Islet of Langerhans (tissue), 1 donor: ENCODE measurements at regions not wholly inside any gene's neighbourhood (a gene's known extent, or its start where the extent isn't known, plus 50 kb on each side); places are given as distances from the start of the nearest gene placed in this dataset.
"Not testable (repeated sequence)": the region's sequence is repeated elsewhere in the genome, so short reads cannot be mapped to it uniquely, and the experiment has no call there.

Source experiments
- FAIRE-seq: peaks from one replicate; lab custom pipeline; 2011; peaks lifted over from hg19 to GRCh38; lab: Jason Lieb, UNC

DNA sequence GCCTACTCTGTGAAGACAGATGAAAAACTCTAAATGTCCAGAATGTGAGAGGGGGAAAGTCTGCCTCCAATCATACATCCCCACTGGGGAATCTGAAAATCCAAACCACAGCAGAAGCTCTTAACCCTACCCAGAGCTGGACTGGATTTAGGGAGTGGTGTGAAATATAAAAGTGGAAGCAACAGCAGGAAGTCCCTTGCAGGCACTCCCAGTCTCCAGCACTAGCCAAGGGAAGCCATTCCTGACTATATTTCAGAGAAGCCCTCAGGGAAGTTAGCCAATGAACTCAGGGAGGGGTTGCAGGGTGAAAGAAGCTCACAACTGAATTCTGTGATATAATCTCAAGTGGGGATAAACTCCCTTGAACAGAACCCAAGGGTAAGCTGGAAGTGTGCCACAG lies 51.5 kb downstream of the CRPPA start:
- FAIRE-seq: no peak

DNA sequence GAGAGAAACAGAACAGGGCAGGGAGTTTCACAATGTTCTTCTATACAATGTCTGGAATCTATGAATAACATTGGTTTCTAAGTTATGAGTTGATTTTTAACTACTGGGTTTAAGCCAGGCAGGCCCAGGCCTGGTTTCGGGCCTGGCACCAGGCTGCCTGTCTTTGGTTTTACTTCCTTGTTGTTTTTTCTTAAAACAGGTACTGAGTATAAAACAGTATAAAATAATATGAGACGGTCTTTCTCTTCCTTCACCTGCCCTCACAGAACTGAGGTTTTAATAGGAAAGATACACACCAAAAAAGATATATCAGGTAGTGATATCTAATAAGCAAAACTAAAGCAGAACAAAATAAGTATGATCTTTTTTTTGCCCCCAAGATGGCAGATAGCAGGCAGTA lies 52.0 kb downstream of the CRPPA start:
- FAIRE-seq: not testable (repeated sequence)

DNA sequence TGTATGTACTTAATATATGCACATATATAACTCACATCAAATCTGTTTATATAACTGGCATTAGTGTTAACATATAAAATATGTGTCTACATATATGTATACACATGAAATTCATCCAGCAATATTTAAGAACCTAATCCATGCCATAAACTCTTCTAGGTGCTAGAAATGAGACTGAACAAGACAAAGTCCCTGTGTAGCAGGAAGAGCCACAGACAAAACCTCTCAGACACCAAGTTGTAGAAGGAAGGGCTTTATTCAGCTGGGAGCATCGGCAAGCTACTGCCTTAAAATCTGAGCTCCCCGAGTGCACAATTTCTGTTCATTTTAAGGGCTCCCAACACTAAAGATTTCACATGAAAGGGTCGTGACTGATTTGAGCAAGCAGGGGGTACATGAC lies 52.5 kb downstream of the CRPPA start:
- no peak for FAIRE-seq

DNA sequence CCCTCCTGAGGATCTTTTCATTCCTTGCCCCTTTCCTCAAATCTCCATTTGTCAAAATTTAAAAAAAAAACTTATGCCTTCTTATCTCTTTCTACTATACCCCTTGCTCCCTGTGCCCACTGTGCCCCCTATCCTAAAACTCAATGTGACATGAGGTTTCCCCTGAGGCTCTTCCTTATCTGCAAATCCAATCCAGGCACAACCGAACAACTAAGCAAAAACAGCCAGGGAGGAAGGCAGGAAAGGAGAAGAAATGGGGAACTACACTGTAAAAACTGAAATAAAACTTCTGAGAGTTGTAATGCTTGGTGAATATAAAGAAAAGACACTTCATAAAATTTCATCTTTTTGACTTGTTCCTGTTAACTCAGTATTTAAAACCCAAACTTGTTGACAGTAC lies 54.2 kb downstream of the CRPPA start:
- no peak for FAIRE-seq

DNA sequence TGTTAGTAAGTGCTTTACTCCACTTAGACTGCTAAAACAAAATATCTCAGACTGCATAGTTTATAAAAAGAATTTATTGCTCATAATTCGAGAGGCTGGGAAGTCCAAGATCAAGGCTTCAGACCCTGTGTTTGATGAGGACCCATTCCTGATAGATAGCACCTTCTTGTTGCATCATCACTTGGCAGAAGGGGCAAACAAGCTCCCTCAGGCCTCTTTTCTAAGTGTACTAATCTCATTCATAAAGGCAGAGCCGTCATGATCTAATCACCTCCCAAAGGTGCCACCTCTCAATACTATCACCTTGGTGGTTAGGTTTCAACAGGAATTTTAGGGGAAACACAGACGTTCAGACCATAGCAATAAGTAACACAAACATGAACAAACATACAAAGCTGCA lies 55.4 kb downstream of the CRPPA start:
- FAIRE-seq: no peak

DNA sequence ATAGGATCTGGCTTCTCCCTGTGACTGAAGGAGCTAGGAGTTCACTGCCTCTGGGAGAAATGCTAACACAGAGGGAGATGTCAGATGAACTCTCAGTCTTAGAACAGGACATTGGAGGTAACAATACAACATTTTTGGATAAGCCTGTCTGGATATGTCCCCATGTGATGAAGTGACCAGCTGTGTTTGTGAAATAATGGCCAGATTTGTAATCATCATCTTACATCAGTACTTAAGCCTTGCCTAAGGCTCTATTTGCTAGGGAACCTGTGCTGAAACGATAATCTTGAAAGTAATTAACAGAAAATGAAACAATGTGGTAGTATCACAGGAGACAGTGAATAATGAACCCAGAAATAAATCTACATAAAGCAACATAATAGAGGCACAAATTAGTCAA lies 56.2 kb downstream of the CRPPA start:
- no peak for FAIRE-seq

DNA sequence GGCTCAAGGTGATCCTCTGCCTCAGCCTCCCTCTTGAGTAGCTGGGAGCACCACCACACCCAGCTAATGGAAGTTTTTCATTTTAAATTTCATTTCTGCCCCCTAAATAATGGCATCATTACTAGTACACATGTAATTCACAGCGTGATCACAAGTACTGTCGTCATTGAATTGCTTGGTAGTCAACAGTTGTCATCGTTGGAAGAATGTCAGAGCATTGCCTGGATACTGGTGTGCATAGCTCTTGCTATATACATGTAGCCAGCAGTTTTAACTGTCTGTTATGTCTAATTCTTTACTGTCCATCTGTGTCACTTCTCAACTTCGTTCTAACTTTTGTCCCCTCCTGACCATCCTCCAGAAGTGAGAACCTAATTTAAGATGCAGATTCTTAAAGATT lies 62.1 kb downstream of the CRPPA start:
- no peak for FAIRE-seq

DNA sequence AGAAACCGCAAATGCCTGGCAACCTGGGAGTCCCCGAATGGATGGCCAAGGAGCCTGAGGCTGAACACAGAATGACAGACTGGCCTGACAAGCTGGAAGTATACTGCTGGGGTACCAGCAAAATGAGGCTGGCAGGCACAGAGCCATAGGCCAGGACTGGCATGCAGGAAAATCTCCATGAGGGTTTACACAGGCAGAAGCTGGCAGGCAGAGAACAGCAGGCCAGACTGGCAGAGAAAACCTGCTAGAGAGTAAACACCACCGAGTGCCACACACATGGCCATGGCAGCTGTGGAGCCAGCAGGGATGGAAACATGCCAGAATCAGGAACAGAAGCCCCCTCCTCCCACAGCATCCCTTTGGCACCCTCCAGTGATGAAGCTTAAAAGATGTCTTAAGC lies 63.4 kb downstream of the CRPPA start:
- no peak for FAIRE-seq

DNA sequence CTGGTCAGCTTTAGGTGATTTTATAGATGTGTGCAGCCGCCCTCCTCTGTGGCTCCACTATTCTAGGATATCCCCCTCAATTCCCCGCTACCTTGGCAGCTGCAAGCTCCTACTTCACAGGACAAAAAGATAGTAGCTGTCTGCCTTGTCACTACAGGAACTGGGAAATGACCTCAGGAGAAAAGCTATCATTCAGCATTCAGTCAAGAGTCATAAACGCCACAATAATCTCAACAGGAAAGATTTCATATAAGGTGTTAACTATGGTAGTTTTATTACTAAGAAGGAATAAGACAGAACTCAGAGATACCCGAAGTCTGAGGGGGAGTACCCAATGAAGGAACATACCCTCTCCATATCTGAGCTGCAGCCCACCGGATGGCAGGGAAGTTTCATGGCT lies 63.9 kb downstream of the CRPPA start:
- FAIRE-seq: no peak

DNA sequence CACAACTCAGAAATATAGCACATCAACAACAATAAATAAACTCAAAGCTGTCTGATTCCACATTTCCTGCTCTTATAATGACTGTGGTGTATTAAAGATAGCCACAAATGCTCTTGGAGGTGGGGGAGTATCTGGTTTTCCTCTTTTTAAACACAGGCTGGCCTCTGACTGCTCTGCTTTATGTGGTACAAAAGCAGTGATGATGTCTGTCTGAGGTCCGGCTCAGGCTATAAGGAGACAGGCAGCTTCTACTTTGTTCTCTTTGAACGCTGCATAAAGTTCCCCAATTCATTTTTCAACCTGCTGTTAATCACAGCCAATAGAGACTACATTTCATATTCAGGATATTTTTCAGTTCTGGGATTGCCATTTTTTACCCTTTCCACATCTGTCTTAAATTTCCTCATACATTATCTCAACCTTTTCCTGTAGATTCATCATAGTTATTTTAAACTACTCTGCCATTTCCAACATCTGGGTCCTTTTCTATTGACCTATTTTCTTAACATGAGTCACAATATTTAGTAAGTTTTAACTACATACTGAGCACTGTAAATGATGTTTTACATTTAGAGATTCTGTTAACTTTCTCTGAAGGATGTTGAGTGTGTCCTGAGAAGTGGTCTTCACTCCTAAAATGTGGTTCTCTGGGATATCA lies 64.9 kb downstream of the CRPPA start:
- no peak for FAIRE-seq

DNA sequence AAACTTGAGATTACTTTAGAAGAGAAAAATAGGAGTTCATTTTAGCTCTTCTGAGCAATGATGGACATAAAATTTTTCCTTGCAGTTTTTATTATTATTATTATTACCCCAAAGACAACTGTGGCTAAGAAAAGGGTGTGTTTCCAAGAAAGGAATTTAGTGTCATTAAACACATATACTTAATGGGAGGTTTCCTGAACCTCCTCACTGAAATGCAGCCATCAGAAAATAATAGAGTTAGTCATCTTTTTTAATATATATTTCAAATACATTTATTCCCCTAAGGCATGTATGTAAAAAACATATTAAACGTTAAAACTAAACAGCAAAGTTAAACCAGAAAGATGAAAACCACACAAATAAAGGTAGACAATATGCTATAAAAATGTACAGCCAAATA lies 66.8 kb downstream of the CRPPA start:
- no peak for FAIRE-seq

DNA sequence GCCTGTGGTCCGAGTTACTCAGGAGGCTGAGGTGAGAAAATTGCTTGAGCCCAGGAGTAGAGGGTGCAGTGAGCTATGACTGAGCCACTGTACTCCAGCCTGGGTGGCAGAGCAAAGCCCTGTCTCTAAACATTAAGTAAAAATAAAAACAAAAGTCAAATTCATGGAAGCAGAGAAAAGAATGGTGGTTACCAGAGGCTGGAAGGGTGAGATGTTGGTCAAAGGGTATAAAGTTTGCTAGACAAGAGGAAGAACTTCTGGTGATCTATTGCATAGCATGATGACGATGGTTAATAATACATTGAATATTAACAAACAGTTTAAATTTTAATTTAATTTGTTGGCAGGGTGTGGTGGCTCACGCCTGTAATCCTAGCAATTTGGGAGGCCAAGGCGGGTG lies 68.1 kb downstream of the CRPPA start:
- no peak for FAIRE-seq

DNA sequence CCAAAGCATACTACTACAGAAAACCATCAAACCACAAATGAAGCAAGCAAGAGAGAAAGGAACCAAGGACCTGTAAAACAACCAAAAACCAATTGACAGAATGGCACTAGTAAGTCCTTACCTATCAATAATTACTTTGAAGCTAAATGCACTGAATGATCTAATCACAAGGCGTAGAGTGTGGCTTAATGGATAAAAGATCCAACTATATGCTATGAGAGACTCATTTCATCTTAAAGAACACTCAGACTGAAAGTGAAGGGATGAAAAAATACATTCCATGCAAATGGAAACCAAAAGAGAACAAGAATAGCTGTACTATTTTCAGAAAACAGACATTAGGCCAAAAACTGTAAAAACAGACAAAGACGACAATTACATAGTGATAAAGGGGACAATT lies 70.7 kb downstream of the CRPPA start:
- FAIRE-seq: no peak

DNA sequence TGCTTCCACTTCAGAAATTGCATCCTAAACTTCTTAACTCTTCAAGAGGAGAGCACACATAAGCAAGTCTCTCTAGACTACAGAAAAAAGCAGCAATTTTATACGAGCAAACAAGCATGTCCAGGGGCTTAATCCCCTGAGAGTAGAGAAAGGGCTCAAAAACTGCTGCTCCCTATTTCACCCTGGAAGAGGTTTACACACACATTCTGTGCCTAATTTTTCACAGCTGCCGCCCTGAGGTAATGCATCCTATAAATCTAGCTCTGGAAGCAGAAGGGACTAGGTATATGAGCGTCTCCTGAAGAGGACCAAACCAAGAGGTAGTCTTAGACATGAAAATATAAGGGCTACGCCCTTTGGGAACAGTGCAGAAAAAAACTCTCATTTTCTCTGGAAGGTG lies 73.1 kb downstream of the CRPPA start:
- FAIRE-seq: no peak

DNA sequence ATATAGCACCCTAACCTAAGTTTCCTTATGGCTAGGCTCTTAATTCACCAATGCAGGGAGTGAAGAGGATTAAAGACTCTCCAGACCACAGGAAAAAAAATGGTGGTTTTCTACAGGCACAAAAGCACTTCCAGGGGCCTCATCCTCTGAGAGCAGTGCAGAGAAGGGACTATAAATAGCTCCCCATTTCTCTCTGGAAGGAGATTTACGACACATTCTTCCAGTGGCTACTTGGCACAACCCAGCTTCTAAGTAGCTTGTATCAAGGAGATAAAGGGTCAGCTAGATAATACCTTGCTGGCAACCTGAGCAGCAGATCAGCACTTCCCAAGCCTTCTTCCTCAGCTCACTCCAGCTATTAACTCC lies 73.5 kb downstream of the CRPPA start:
- FAIRE-seq: no peak

DNA sequence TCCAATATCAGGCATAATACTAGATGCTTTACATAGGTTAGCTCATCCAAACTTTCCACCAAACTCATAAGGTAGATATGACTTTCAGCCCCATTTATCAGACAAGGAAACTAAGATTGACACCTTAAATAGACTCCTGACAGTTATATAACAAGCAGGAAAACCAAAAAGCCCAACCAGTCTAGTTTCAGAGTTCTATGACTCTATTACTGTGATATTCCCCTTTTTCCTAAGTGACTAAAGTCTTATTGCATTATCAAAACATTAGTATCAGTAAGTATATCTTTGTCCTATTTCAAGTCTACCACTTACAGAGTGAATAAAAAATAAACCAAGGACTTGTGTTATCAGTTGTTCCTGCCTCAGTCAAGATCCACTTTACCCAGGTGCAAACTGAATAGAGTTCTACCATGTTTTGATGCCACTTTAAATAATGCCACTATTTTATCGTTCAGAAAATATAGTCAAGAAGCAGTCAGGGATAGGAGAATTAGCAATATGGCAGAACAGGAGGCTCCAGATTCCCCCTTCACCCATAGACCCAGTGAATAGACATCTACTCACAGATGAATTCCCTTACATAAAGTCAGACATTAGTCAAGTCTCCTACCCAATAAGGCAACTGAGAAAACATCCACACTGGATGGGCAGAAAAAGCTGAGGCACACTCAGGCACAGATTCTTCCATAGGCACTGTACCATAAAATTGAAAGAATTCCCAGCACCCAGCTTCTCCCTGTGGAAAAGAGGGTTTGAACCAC lies 74.1 kb downstream of the CRPPA start:
- FAIRE-seq: no peak

DNA sequence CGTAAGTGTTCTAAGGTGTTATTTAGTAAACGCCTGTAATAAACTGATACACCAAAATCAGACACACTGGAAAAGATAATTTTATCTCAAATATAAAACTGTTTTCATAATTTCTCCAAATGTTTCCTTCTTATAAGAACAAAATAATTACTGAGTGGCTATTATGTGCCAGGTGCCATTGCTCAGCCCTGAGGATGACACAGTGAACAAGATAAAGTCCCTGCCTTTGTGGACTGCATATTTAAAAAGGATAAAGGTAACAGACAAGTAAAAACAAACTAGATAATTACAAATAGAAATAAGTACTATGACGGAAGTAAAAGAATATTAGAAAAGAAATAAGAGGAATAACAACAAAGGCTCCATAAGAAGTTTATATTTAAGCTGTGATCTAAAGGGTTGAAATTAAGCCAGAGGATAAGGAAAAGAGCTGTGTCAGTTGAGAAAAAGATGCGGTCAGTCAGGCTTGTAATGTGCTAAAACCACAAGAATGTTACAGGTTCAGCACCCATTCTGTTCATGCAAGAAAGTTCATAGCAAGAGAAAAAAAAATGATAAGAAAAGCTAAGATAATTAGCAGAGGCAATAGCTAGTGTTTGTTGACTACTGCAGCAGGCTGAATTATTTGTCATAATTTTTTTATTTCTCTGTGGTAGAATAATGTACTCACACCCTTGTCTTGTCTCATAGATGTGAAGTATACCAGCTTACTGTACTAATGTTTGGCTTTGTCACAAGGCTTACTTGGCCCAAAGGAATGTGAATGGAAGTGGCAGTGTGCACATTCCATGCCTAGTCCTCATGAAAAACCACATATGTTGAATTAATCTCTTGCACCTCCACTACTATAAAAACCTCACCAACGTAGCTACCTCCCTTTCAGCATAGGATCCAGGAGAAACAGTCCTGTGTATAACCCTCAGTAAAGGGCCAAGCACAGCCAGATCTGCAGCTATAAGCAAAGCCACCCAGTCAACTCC lies 75.1 kb downstream of the CRPPA start:
- FAIRE-seq: no peak

DNA sequence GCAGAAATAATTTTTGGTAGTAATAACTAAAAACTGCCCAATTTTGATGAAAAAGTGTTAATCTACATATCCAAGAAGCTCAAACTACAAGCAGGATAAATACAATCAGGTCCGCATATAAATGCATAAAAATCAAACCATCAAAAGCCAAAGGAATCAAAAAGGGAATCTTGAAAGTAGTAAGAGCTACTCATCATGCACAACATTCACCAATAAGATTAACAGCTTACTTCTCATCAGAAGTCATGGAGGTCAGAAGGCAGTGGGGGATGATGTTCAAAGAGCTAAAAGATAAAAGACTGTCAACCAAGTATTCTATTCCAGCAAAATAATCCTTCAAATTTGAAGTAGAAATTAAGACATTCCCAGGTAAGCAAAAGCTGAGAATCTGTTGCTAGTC lies 76.4 kb downstream of the CRPPA start:
- FAIRE-seq: no peak

DNA sequence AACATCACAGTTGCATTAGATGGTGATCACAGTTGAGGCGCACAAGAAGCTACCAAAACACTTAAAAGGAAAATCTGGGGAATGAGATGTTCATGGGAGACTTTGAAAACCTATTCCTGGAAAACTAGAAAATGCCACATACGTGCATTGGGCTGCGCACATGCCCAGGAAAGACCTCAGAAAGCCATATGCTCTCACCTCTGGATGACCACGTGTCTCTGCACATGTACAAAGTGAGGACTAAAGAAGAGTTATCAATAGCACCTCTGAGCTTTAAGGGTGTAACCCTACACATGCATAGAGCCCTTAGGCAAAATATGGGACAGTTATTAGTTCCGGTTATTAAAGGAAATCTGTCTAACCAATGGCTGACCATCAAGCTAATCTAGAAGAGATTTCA lies 77.7 kb downstream of the CRPPA start:
- no peak for FAIRE-seq

DNA sequence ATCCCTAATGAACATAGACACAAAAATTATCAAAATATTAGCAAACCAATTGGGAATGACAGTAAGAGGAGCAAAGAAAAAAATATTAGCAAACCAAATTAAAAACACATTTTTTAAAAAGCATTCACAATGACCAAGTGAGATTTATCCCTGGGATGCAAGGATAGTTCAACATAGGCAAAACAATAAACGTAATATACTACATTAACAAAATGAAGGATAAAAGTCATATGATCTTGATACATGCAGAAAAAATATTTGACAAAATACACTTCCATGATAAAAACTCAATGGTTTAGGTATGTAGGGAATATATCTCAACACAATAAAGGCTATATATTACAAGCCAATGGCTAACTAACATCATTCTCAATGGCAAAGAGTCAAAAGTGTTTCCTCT lies 83.3 kb downstream of the CRPPA start:
- no peak for FAIRE-seq

DNA sequence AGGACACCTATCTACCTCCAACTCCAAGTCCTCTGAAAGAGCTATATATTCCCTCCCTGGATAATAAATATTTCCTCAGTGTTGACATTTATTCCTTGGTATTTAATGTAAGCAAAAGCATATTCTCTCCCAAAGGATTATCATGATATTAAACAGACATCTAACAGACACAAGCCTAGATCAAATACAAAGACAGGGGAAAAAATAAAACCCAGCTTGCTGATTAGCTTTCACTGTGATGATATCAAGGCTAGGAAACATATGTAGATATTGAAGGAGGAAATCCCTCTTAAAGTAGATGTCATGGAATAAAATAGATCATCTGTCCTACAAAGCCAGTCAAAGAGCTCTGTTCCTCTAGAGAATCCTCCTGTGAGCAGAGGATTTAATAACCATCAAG lies 95.2 kb downstream of the CRPPA start:
- no peak for FAIRE-seq

DNA sequence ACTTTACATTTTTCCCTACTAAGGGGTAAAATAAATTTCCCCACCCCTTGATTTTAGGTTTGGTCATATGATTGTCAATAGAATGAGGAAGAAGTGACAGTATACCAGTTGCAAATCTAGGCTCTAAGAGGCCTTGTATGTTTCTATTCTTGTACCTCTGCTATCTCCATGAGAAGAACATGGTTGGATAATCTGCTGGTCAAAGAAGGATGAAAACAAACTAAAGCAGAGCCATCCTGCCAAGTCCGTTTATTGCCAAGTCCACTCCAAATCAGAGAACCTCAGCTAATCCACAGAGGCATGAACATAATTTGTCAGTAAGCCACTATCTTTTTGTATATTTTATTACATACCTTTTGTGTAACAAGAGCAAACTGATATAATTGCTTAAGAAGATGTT lies 98.0 kb downstream of the CRPPA start:
- no peak for FAIRE-seq

DNA sequence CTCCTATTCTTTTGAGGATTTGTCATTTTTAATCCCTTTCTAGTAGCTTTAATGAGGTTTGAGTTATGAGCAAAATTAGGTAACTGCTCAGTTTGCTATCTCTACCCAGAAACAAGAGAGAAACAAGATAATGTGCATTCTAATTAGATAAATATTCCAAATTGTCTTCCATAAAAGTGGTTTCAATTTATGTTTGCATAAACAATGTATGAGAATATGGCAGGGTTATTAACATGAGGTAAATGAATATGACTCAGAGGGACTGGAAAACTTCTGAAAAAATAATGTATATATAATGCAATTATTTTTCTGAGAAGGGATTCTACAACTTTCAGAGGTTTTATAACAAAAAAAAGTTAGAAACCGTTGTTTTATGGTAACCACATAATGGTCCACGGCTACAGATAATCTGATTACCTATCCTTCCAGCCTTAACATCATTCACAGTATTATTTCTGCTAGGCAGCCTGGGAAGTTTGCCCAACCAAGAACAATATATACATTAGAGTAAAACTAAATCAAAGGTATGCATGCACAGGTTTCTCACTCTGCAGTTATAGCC lies 101.2 kb downstream of the CRPPA start:
- FAIRE-seq: no peak
